HUES6 (cell line): ENCODE measurements at regions not wholly inside any gene's neighbourhood (a gene's known extent, or its start where the extent isn't known, plus 50 kb on each side); places are given as distances from the start of the nearest gene placed in this dataset.
"Not testable (repeated sequence)": the region's sequence is repeated elsewhere in the genome, so short reads cannot be mapped to it uniquely, and the experiment has no call there.

Experiments
- H3K27ac ChIP-seq: 2 replicates; pipeline ENCODE4 v1.7.0; 2013; ENCODE audit warnings: low read depth, mild to moderate bottlenecking, low read length, inconsistent platforms
- H3K27me3 ChIP-seq: 2 replicates; pipeline ENCODE4 v1.6.1; 2013; ENCODE audit warnings: low read length; ENCODE audit not compliant: control insufficient read depth, insufficient read depth
- H3K36me3 ChIP-seq: 2 replicates; pipeline ENCODE4 v1.6.1; 2013; ENCODE audit warnings: low read length; ENCODE audit not compliant: control insufficient read depth, insufficient read depth
- H3K4me1 ChIP-seq: 2 replicates; pipeline ENCODE4 v1.6.1; 2013; ENCODE audit warnings: low read length; ENCODE audit not compliant: control insufficient read depth, insufficient read depth
- H3K4me3 ChIP-seq: 2 replicates; pipeline ENCODE4 v1.5.1; 2013; ENCODE audit warnings: low read depth, low read length
- H3K9ac ChIP-seq: one replicate; pipeline ENCODE4 v1.6.1; 2013; ENCODE audit warnings: mild to moderate bottlenecking, low read length
- H3K9me3 ChIP-seq: 2 replicates; pipeline ENCODE4 v1.6.1; 2013; ENCODE audit warnings: low read depth, low read length; ENCODE audit not compliant: control insufficient read depth, insufficient read depth

DNA sequence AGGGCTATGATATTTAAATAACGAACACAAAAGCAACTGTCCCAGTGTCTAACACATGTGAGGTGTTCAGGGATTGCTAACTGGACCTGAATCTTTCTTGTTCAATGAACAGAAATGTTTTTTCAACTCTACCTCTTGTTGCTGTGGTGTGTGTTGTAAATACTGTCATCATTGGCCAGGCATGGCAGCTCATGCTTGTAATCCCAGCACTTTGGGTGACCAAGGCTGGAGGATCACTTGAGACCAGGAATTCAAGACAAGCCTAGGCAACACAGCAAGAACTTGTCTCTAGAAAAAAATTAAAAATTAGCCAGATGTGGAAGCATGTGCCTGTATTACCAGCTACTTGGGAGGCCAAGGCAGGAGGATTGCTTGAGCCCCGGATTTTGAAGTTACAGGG, 1250.9 kb downstream of the TYW1 start:
- H3K27ac ChIP-seq: no peak overlapping the region; the same call in 1 of the 2 replicates
- H3K36me3 ChIP-seq: no peaks in the 10 kb centered on the region
- no peaks in the 10 kb centered on the region for H3K27me3 ChIP-seq

DNA sequence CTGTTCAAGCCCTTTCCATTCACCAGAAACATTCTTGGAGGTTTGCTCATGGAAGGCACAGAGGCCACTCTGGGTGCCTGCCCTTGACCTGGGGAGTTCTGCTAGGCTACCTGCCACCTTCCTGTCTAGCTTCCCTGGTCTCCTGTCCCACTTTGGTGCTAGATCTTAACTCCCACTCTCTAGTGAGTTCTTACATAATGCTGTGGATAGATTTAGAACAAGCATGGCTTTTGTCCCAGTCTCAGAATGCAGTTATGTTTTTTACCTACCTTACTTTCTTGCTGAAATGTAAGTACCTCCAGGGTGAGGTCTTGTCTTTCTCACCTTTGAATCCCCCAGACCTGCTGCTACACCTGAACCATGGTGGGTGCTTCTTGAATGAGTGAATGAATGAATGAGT, 1252.3 kb downstream of the TYW1 start:
- peaks cover 21% of the 10 kb centered on the region for H3K4me1 ChIP-seq

More for the DNA sequence above, 1250.9 kb downstream of the TYW1 start:
- Histone ChIP-seq H3K4me1 (peaks cover 21% of the 10 kb centered on the region), H3K9ac (no peak overlapping the region), H3K4me3 (no peak overlapping the region), H3K9me3 (peaks cover 33% of the 10 kb centered on the region)

DNA sequence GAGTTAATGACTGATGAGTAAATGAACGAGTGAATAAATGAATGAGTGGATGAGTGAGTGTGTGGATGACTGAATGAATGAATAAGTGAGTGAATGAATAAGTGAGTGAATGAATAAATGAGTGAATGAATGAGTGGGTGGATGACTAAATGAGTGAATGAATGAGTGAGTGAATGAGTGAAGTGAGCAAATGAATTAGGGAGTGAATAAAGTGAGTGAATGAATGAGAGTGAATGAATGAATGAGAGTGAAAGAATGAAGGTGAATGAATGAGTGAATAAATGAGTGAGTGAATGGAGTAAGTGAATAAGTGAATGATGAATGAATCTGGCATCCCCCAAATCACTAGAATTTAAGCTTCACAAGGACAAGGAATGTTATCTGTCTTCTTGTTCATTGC, 1253.0 kb downstream of the TYW1 start:
- H3K4me3 ChIP-seq: no peak overlapping the region
- no peaks in the 10 kb centered on the region for H3K27me3 ChIP-seq
- H3K4me1 ChIP-seq: peaks cover 21% of the 10 kb centered on the region
- peaks cover 35% of the 10 kb centered on the region for H3K9me3 ChIP-seq
- H3K27ac ChIP-seq: no peak overlapping the region
- no peak overlapping the region for H3K9ac ChIP-seq
- no peaks in the 10 kb centered on the region for H3K36me3 ChIP-seq

More for the DNA sequence above, 1252.3 kb downstream of the TYW1 start:
- Histone ChIP-seq H3K9me3 (peaks cover 35% of the 10 kb centered on the region), H3K4me3 (no peak overlapping the region), H3K9ac (no peak overlapping the region), H3K36me3 (no peaks in the 10 kb centered on the region), H3K27ac (no peak overlapping the region), H3K27me3 (no peaks in the 10 kb centered on the region)

DNA sequence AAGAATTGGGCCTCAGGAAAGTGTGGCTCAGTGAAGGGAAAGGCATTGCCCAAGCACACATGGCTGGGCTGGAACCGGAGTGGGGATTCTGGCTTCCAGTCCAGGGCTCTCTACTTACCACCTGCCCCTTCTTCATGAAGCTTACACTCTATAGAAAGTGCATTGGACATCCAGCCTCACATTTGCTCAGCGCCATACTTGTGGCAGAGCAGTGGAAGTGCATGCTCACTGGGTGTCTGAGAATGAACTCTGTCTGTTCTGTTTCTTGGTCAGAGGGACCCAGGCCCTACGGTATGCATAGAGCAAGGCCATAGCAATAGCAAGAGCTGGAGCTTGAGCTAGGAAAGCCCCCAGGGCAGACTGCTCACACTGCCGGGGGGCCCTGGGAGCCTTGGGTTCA, 1253.5 kb downstream of the TYW1 start:
- H3K9me3 ChIP-seq: peaks cover 35% of the 10 kb centered on the region
- no peak overlapping the region for H3K27ac ChIP-seq
- no peak overlapping the region for H3K4me3 ChIP-seq
- H3K27me3 ChIP-seq: no peaks in the 10 kb centered on the region
- peaks cover 19% of the 10 kb centered on the region for H3K4me1 ChIP-seq
- H3K36me3 ChIP-seq: no peaks in the 10 kb centered on the region
- no peak overlapping the region for H3K9ac ChIP-seq

DNA sequence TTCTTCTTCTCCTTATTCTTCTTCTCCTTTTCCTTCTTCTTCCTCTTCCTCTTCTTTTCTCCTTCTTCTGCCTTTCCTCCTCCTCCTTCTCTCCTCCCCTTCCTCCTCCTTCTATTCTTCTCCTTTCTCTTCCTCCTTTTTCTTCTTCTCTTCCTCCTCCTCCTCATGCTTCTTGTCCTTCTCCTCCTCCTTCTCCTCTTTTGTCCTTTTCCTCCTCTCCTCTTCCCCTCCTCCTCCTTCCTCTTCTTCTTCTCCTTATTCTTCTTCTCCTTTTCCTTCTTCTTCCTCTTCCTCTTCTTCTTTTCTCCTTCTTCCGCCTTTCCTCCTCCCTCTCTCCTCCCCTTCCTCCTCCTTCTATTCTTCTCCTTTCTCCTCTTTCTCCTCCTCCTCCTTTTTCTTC, 1258.2 kb downstream of the TYW1 start:
- not testable (repeated sequence) for H3K27ac ChIP-seq, H3K27me3 ChIP-seq, H3K36me3 ChIP-seq, H3K9ac ChIP-seq, H3K4me1 ChIP-seq, H3K4me3 ChIP-seq
- H3K9me3 ChIP-seq: peaks cover 21% of the 10 kb centered on the region

DNA sequence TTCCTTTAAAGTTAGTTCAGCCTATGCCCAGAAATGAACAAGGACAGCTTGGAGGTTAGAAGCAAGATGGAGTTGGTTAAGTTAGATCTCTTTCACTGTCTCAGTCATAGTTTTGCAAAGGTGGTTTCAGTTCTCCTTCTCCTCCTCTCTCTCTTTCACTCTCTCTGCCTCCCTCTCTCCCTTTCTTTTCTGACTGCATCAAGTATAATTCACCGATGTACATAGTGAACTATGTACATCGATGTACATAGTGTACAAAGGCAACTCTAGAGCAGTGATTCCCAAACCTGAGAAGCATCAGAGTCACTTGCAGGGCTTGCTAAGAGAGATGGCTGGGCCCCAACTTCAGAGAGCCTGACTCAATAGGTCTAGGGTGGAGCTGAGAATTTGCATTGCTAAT, 1259.7 kb downstream of the TYW1 start:
- Histone ChIP-seq H3K4me3 (no peak overlapping the region), H3K4me1 (peaks cover 6% of the 10 kb centered on the region; the same call in 1 of the 2 replicates), H3K27ac (no peak overlapping the region), H3K9me3 (peaks cover 19% of the 10 kb centered on the region), H3K36me3 (no peaks in the 10 kb centered on the region), H3K27me3 (no peaks in the 10 kb centered on the region), H3K9ac (no peak overlapping the region)

DNA sequence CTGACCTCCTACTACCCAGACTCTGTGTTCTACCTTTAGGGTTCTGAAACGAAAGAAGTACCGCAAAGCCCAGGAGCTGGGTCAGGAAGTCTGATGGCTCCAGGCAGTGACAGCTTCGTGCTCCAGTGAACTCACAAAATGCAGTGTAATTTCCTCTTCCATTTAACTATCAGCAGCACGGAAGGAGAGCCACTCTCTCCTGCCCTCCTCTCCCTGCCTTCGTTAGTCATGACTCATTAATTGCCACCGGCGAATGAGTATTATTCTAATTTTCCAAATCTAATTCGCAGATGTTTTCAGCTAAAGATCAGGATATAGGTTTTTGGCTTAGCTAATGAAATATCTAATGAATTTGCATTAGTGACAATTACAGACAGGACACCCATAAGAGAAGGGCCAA, 1262.0 kb downstream of the TYW1 start:
- H3K9me3 ChIP-seq: peaks cover 8% of the 10 kb centered on the region; the same call in 1 of the 2 replicates

DNA sequence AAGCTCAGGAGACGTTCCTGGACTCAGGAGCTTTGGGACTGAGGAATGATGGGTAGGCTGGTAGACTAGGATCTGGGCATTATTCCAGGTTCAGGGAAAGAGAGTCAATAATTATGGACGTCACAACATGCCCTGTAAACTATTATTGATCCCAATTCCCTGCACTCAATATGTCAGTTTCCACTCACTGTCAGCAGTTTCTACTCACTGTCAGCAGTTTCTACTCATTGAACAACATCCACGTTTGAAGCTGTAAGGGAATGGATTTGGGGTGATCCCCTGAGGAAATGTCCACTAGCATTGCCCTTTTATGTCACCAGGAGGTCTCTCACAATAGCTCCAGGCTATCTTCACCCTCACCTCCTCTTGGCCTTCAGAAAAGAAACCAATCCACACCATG, 1268.6 kb downstream of the TYW1 start:
- peaks cover 45% of the 10 kb centered on the region for H3K9me3 ChIP-seq
- H3K4me3 ChIP-seq: no peak overlapping the region
- H3K4me1 ChIP-seq: no peaks in the 10 kb centered on the region
- no peaks in the 10 kb centered on the region for H3K36me3 ChIP-seq
- H3K9ac ChIP-seq: no peak overlapping the region
- no peaks in the 10 kb centered on the region for H3K27me3 ChIP-seq
- no peak overlapping the region for H3K27ac ChIP-seq

More for the DNA sequence above, 1262.0 kb downstream of the TYW1 start:
- H3K4me1 ChIP-seq: peaks cover 6% of the 10 kb centered on the region; the same call in 1 of the 2 replicates
- H3K36me3 ChIP-seq: no peaks in the 10 kb centered on the region
- H3K27ac ChIP-seq: no peak overlapping the region
- H3K9ac ChIP-seq: no peak overlapping the region
- no peak overlapping the region for H3K4me3 ChIP-seq
- no peaks in the 10 kb centered on the region for H3K27me3 ChIP-seq

DNA sequence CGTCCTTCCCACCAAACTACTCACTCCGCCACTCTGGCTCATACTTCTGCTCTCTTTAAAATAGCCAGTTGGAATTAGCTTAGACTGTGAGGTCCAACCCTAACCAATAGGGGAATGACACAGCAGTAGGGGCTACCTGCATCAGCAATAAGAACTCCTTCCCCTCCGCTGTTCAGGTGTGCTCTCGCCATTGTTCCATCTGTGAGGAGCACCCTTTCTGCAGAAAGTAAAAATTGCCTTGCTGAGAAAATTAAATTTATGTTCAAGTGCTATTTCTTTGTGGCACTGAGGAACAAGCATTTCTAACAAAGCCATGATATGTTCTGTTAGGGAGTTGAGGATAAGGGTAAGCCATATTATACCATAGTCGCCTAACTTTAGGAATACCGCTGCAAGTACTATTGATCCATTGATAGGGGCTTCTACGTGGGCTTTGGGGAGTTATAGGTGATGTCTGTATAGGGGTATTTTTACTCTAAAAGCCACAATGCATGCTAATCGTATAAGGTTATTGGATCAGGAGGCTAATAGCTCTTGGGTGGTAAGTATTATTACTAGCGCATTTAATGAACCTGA, 1269.5 kb downstream of the TYW1 start:
- Histone ChIP-seq H3K4me1 (no peaks in the 10 kb centered on the region), H3K36me3 (no peaks in the 10 kb centered on the region), H3K27me3 (no peaks in the 10 kb centered on the region), H3K4me3 (no peak overlapping the region), H3K9ac (no peak overlapping the region), H3K9me3 (peaks cover 47% of the 10 kb centered on the region), H3K27ac (no peak overlapping the region)

DNA sequence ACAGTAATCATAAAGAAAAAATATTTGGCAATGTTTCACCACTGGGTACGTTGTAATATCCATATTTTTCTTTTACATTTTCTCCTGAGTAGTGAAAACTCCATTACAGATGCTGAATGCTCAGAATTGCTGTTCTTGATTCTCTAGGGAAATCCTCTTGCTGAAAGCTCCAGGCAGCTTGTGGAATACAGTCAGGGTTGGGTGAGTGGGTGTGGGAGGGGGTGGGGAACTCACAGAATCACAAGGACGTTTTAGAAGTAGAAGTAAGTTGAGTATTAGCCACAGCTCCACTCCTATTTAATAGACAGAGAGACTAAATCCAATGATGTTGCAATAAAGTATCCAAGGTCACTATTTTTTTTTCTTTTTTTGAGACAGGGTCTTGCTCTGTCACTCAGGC, 1270.9 kb downstream of the TYW1 start:
- H3K4me3 ChIP-seq: no peak overlapping the region
- H3K9ac ChIP-seq: no peak overlapping the region
- peaks cover 48% of the 10 kb centered on the region for H3K9me3 ChIP-seq
- no peaks in the 10 kb centered on the region for H3K27me3 ChIP-seq
- no peaks in the 10 kb centered on the region for H3K36me3 ChIP-seq
- no peak overlapping the region for H3K27ac ChIP-seq
- H3K4me1 ChIP-seq: no peaks in the 10 kb centered on the region

DNA sequence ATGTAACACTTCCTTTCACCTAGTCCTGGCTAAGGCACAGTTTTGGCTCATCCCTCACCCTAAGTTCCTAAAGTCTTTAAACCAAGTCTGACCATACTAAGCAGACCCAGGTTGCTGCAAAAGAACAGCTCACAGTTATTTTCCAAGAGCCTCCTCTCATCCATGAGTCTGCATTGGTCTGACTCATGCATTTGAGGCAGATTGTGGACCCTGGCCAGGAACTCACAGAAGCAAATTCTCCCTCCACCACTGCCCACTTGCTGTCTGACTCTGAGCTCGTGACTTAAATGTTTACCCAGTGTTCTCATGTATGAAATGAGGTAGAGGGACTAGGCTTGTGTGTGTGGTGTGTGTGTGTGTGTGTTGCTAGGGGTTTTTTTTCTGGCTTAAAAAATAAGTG, 1272.8 kb downstream of the TYW1 start:
- H3K27ac ChIP-seq: no peak overlapping the region
- H3K27me3 ChIP-seq: no peaks in the 10 kb centered on the region
- no peak overlapping the region for H3K4me3 ChIP-seq
- H3K36me3 ChIP-seq: no peaks in the 10 kb centered on the region
- no peak overlapping the region for H3K9ac ChIP-seq
- no peaks in the 10 kb centered on the region for H3K4me1 ChIP-seq
- H3K9me3 ChIP-seq: peaks cover 42% of the 10 kb centered on the region
